ENCODE measurements at regions not wholly inside any gene's neighbourhood (a gene's known extent, or its start where the extent isn't known, plus 50 kb on each side); places are given as distances from the start of the nearest gene placed in this dataset.

DNA sequence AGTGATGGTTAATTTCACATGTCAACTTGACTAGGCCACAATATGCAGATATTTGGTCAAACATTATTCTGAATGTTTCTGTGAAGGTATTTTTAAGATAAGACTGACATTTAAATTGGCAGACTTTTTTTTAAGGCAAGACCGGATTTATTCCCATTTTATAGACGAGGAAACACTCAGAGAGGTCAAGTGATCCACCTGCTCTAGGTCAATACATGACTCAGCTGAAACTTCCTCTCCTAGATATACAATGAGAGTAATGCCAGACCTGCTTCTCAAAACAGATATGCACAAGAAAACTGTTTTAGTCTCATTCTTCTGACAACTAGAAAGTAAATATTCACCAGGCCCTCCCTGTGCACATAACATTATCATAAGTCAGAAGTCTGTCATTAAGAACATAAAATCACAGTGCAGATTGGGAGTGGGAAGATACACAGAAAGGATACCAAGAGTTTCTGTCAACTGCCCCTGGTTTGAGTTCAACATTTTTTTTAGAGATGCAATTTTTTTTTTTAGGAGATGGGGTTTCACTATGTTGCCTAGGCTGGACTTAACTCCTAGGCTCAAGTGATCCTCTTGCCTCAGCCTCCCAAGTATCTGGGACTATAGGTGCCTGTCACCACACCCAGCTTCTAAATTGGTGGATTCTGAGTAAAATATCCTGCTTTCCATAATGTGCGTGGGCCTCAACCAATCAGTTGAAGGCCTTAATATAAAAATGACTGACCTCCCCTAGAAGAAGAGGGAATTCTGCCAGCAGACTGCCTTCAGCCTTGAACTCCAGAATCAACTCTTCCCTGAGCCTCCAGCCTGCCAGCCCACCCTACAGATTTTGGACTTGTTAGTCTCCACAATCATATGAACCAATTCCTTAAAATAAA is 121.4 kb downstream of the ZFAND4 start:
- TF ChIP-seq, protein P1, sequence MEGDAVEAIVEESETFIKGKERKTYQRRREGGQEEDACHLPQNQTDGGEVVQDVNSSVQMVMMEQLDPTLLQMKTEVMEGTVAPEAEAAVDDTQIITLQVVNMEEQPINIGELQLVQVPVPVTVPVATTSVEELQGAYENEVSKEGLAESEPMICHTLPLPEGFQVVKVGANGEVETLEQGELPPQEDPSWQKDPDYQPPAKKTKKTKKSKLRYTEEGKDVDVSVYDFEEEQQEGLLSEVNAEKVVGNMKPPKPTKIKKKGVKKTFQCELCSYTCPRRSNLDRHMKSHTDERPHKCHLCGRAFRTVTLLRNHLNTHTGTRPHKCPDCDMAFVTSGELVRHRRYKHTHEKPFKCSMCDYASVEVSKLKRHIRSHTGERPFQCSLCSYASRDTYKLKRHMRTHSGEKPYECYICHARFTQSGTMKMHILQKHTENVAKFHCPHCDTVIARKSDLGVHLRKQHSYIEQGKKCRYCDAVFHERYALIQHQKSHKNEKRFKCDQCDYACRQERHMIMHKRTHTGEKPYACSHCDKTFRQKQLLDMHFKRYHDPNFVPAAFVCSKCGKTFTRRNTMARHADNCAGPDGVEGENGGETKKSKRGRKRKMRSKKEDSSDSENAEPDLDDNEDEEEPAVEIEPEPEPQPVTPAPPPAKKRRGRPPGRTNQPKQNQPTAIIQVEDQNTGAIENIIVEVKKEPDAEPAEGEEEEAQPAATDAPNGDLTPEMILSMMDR (IDR thresholded peaks at IDR 0.05): no peak
- no peak for TF ChIP-seq POLR2A (IDR thresholded peaks at IDR 0.05)

All from lower leg skin (tissue), 3 donors.